ENCODE measurements at regions not wholly inside any gene's neighbourhood (a gene's known extent, or its start where the extent isn't known, plus 50 kb on each side); places are given as distances from the start of the nearest gene placed in this dataset.
"Not testable (repeated sequence)": the region's sequence is repeated elsewhere in the genome, so short reads cannot be mapped to it uniquely, and the experiment has no call there.

GRCh38 chr18:65175681-65176080 lies 575.1 kb upstream of the CDH7 start:
- ATAC-seq (no peak), DNase-seq (no peak)
- no peak for TF ChIP-seq CTCF (IDR thresholded peaks at IDR 0.05)
- no peaks in the 10 kb centered on the region for H3K36me3 Mint-ChIP-seq (ENCODE audit: low read depth)
- CTCF ChIA-PET, result no interaction called here
- no peak overlapping the region for H3K27ac Mint-ChIP-seq
- no peaks in the 10 kb centered on the region for H3K4me1 Mint-ChIP-seq (ENCODE audit: low read depth)
- H3K4me3 Mint-ChIP-seq, result no peak overlapping the region
- intact Hi-C loops (cut with micrococcal nuclease), result no loop called here
- no peaks in the 10 kb centered on the region for H3K27me3 Mint-ChIP-seq
- POLR2A ChIA-PET, result no interaction called here
- peaks cover 16% of the 10 kb centered on the region for H3K9me3 Mint-ChIP-seq

GRCh38 chr18:65162086-65162485 lies 588.7 kb upstream of the CDH7 start:
- DNase-seq; H3K27ac Mint-ChIP-seq; H3K4me3 Mint-ChIP-seq; CTCF ChIA-PET; intact Hi-C loops (cut with micrococcal nuclease); H3K4me1 Mint-ChIP-seq (ENCODE audit: low read depth); ATAC-seq; H3K36me3 Mint-ChIP-seq (ENCODE audit: low read depth); H3K9me3 Mint-ChIP-seq; POLR2A ChIA-PET; H3K27me3 Mint-ChIP-seq: not testable (repeated sequence)

- ChIA-PET CTCF (no interaction called here), POLR2A (no interaction called here)
- Mint-ChIP-seq H3K36me3 (ENCODE audit: low read depth) (no peaks in the 10 kb centered on the region), H3K27ac (no peak overlapping the region), H3K27me3 (no peaks in the 10 kb centered on the region), H3K4me1 (ENCODE audit: low read depth) (no peaks in the 10 kb centered on the region), H3K4me3 (no peak overlapping the region), H3K9me3 (peaks cover 15% of the 10 kb centered on the region)
- no peak for TF ChIP-seq CTCF (IDR thresholded peaks at IDR 0.05)
- DNase-seq, result no peak
- ATAC-seq, result no peak
- intact Hi-C loops (cut with micrococcal nuclease), result no loop called here
Measured at GRCh38 chr18:65146482-65147021, 604.3 kb upstream of the CDH7 start.

- intact Hi-C loops (cut with micrococcal nuclease), result no loop called here
- DNase-seq (no peak), ATAC-seq (no peak)
- H3K27me3 Mint-ChIP-seq, result no peaks in the 10 kb centered on the region
- H3K36me3 Mint-ChIP-seq (ENCODE audit: low read depth), result no peaks in the 10 kb centered on the region
- no peaks in the 10 kb centered on the region for H3K4me1 Mint-ChIP-seq (ENCODE audit: low read depth)
- CTCF ChIA-PET, result no interaction called here
- TF ChIP-seq CTCF (IDR thresholded peaks at IDR 0.05), result no peak
- no peak overlapping the region for H3K4me3 Mint-ChIP-seq
- H3K27ac Mint-ChIP-seq, result no peak overlapping the region
- POLR2A ChIA-PET, result no interaction called here
- H3K9me3 Mint-ChIP-seq, result peaks cover 11% of the 10 kb centered on the region
Measured at GRCh38 chr18:65145312-65145711, 605.5 kb upstream of the CDH7 start.

GRCh38 chr18:65133610-65134009 lies 617.2 kb upstream of the CDH7 start:
- H3K9me3 Mint-ChIP-seq, result peaks cover 3% of the 10 kb centered on the region
- ChIA-PET POLR2A (no interaction called here), CTCF (no interaction called here)
- no peak for DNase-seq
- no peaks in the 10 kb centered on the region for H3K36me3 Mint-ChIP-seq (ENCODE audit: low read depth)
- no peak overlapping the region for H3K27ac Mint-ChIP-seq
- no peaks in the 10 kb centered on the region for H3K27me3 Mint-ChIP-seq
- no peaks in the 10 kb centered on the region for H3K4me1 Mint-ChIP-seq (ENCODE audit: low read depth)
- TF ChIP-seq CTCF (IDR thresholded peaks at IDR 0.05), result no peak
- no peak overlapping the region for H3K4me3 Mint-ChIP-seq
- intact Hi-C loops (cut with micrococcal nuclease), result no loop called here
- no peak for ATAC-seq

- Mint-ChIP-seq H3K4me1 (ENCODE audit: low read depth) (no peaks in the 10 kb centered on the region), H3K27me3 (no peaks in the 10 kb centered on the region), H3K27ac (no peak overlapping the region), H3K36me3 (ENCODE audit: low read depth) (peaks cover 3% of the 10 kb centered on the region), H3K9me3 (peaks cover 23% of the 10 kb centered on the region), H3K4me3 (no peak overlapping the region)
- CTCF ChIA-PET, result interaction anchor here (1.0 kb wide), 1 partner anchor 10 kb away, joined by 3 read pairs; no protein-coding TSS in a partner anchor
- no peak for TF ChIP-seq CTCF (IDR thresholded peaks at IDR 0.05)
- DNase-seq, result no peak
- POLR2A ChIA-PET, result no interaction called here
- no peak for ATAC-seq
- intact Hi-C loops (cut with micrococcal nuclease), result no loop called here
Measured at GRCh38 chr18:65124633-65125032, 626.2 kb upstream of the CDH7 start.
